Panc1 (cell line): ENCODE measurements at regions not wholly inside any gene's neighbourhood (a gene's known extent, or its start where the extent isn't known, plus 50 kb on each side); places are given as distances from the start of the nearest gene placed in this dataset.

Experiments used
- CTCF ChIP-seq: fragments of 450-650 bp; IDR thresholded peaks from 2 replicates; pipeline ENCODE4 v1.5.1; 2017; ENCODE audit warnings: mild to moderate bottlenecking
- POLR2AphosphoS5 ChIP-seq: IDR thresholded peaks from 2 replicates; pipeline ENCODE4 v1.6.1; 2012; ENCODE audit warnings: mild to moderate bottlenecking, low read depth, low read length, moderate library complexity
- REST ChIP-seq, 2 experiments: IDR thresholded peaks; 2 replicates each; pipeline ENCODE4 v1.6.1; 2011 to 2012; ENCODE audit warnings: low read depth in 2 of 2, control low read depth in 1 of 2, low read length in 1 of 2, mild to moderate bottlenecking in 1 of 2, moderate library complexity in 1 of 2; ENCODE audit not compliant: insufficient read depth in 1 of 2

- TF ChIP-seq CTCF (no peak), POLR2AphosphoS5 (no peak), REST (IDR thresholded peaks at IDR 0.05; ENCODE audit: insufficient read depth in 1 of 2, low read depth in 2 of 2, low read length in 1 of 2) (no peak)
Observed at GRCh38 chr1:166626711-166627110, 212.6 kb upstream of the POGK start.
